Trophoblast cell (in vitro differentiated cells and primary cell): ENCODE measurements at regions not wholly inside any gene's neighbourhood (a gene's known extent, or its start where the extent isn't known, plus 50 kb on each side); places are given as distances from the start of the nearest gene placed in this dataset.

Source experiments
- DNase-seq, 2 donors: peaks; one replicate each; pipeline ENCODE4 v3.0.0-alpha.2; 2016
- H2AFZ ChIP-seq: 2 replicates; pipeline ENCODE4 v1.6.1; 2013; ENCODE audit warnings: low read length, moderate library complexity, mild to moderate bottlenecking; ENCODE audit not compliant: insufficient read depth, poor library complexity
- H2AK5ac ChIP-seq: 2 replicates; pipeline ENCODE4 v1.6.1; 2013; ENCODE audit warnings: mild to moderate bottlenecking, low read length
- H2BK120ac ChIP-seq: 2 replicates; pipeline ENCODE4 v1.6.1; 2013; ENCODE audit warnings: low read length, mild to moderate bottlenecking, moderate library complexity; ENCODE audit not compliant: insufficient read depth, poor library complexity
- H2BK12ac ChIP-seq: 2 replicates; pipeline ENCODE4 v1.6.1; 2013; ENCODE audit warnings: mild to moderate bottlenecking, low read length, moderate library complexity
- H2BK5ac ChIP-seq: 2 replicates; pipeline ENCODE4 v1.6.1; 2013; ENCODE audit warnings: low read length, low read depth, moderate library complexity, mild to moderate bottlenecking; ENCODE audit not compliant: poor library complexity
- H3K14ac ChIP-seq: 2 replicates; pipeline ENCODE4 v1.6.1; 2013; ENCODE audit warnings: mild to moderate bottlenecking, low read length
- H3K18ac ChIP-seq: 2 replicates; pipeline ENCODE4 v1.6.1; 2013; ENCODE audit warnings: mild to moderate bottlenecking, low read length
- H3K23ac ChIP-seq: 2 replicates; pipeline ENCODE4 v1.6.1; 2013; ENCODE audit warnings: low read length
- H3K27ac ChIP-seq: 2 replicates; pipeline ENCODE4 v1.5.1; 2013; ENCODE audit warnings: low read depth, mild to moderate bottlenecking, inconsistent platforms, low read length, moderate library complexity
- H3K27me3 ChIP-seq: 2 replicates; pipeline ENCODE4 v1.6.1; 2013; ENCODE audit warnings: inconsistent platforms, mild to moderate bottlenecking, low read length, moderate library complexity; ENCODE audit not compliant: insufficient read depth
- H3K36me3 ChIP-seq, 2 experiments: 1 replicate in 1 of 2; 2 replicates in 1 of 2; pipeline ENCODE4 v1.6.1; 2013; ENCODE audit warnings: low read length in 2 of 2, mild to moderate bottlenecking in 2 of 2, moderate library complexity in 1 of 2; ENCODE audit not compliant: insufficient read depth in 2 of 2, control insufficient read depth in 1 of 2
- H3K4ac ChIP-seq: 2 replicates; pipeline ENCODE4 v1.6.1; 2013; ENCODE audit warnings: low read depth, mild to moderate bottlenecking, low read length, moderate library complexity
- H3K4me1 ChIP-seq, 2 experiments: 1 replicate in 1 of 2; 2 replicates in 1 of 2; pipeline ENCODE4 v1.6.1; 2013; ENCODE audit warnings: low read length in 2 of 2, mild to moderate bottlenecking in 2 of 2, moderate library complexity in 1 of 2; ENCODE audit not compliant: insufficient read depth in 2 of 2, control insufficient read depth in 1 of 2
- H3K4me2 ChIP-seq: 2 replicates; pipeline ENCODE4 v1.6.1; 2013; ENCODE audit warnings: inconsistent platforms, mild to moderate bottlenecking, low read length, moderate library complexity
- H3K4me3 ChIP-seq: 2 replicates; pipeline ENCODE4 v1.5.1; 2013; ENCODE audit warnings: mild to moderate bottlenecking, low read depth, low read length, inconsistent platforms
- H3K79me1 ChIP-seq: one replicate; pipeline ENCODE4 v1.6.1; 2013; ENCODE audit warnings: low read length
- H3K79me2 ChIP-seq: 2 replicates; pipeline ENCODE4 v1.6.1; 2013; ENCODE audit warnings: low read length, mild to moderate bottlenecking; ENCODE audit not compliant: control insufficient read depth, insufficient read depth, poor library complexity
- H3K9ac ChIP-seq: 2 replicates; pipeline ENCODE4 v1.6.1; 2013; ENCODE audit warnings: mild to moderate bottlenecking, low read length
- H3K9me3 ChIP-seq: 2 replicates; pipeline ENCODE4 v1.6.1; 2013; ENCODE audit warnings: low read depth, mild to moderate bottlenecking, control low read depth, inconsistent platforms, low read length; ENCODE audit not compliant: insufficient read depth
- H4K12ac ChIP-seq: 2 replicates; pipeline ENCODE4 v1.6.1; 2013; ENCODE audit warnings: low read depth, mild to moderate bottlenecking, low read length, moderate library complexity
- H4K8ac ChIP-seq: 2 replicates; pipeline ENCODE4 v1.6.1; 2013; ENCODE audit warnings: low read depth, mild to moderate bottlenecking, low read length, moderate library complexity
- H4K91ac ChIP-seq: one replicate; pipeline ENCODE4 v1.6.1; 2013; ENCODE audit warnings: low read depth, mild to moderate bottlenecking, low read length, moderate library complexity
- WGBS: extraction: QIAGEN DNeasy Blood & Tissue Kit; methylation state at CpG from one replicate; pipeline ENCODE4 v1.1.7; 2013; ENCODE audit warnings: missing lambda C conversion rate; ENCODE audit not compliant: insufficient read length, insufficient coverage; ENCODE audit errors: extremely low coverage; 5-methylcytosine and 5-hydroxymethylcytosine counted together

GRCh38 chr4:111701102-111701501, 444.2 kb upstream of the FAM241A start:
- no peaks in the 10 kb centered on the region for H3K36me3 ChIP-seq
- no peak overlapping the region for H3K9ac ChIP-seq
- no peak overlapping the region for H2AK5ac ChIP-seq
- no peaks in the 10 kb centered on the region for H3K27me3 ChIP-seq
- no peak overlapping the region for H4K12ac ChIP-seq
- no peak overlapping the region for H2BK12ac ChIP-seq
- no peak overlapping the region for H2BK5ac ChIP-seq
- no peak overlapping the region for H3K27ac ChIP-seq
- H2AFZ ChIP-seq, result no peak overlapping the region
- no peak for DNase-seq
- no peak overlapping the region for H4K8ac ChIP-seq
- H4K91ac ChIP-seq, result no peak overlapping the region
- H3K4me1 ChIP-seq, result no peaks in the 10 kb centered on the region
- no peak overlapping the region for H3K4ac ChIP-seq
- no peaks in the 10 kb centered on the region for H3K79me2 ChIP-seq
- H3K9me3 ChIP-seq, result no peaks in the 10 kb centered on the region
- H3K14ac ChIP-seq, result no peak overlapping the region
- no CpG with 5 or more reads among the region's 3 CpGs for WGBS
- H3K4me2 ChIP-seq, result no peak overlapping the region
- no peak overlapping the region for H3K23ac ChIP-seq
- no peak overlapping the region for H3K18ac ChIP-seq
- no peak overlapping the region for H2BK120ac ChIP-seq
- H3K4me3 ChIP-seq, result no peak overlapping the region
- no peaks in the 10 kb centered on the region for H3K79me1 ChIP-seq

GRCh38 chr4:111707491-111707890, 437.8 kb upstream of the FAM241A start:
- no peaks in the 10 kb centered on the region for H3K9me3 ChIP-seq
- H3K79me1 ChIP-seq, result no peaks in the 10 kb centered on the region
- DNase-seq, result no peak
- no peak overlapping the region for H2BK5ac ChIP-seq
- H3K36me3 ChIP-seq, result no peaks in the 10 kb centered on the region
- H3K27me3 ChIP-seq, result no peaks in the 10 kb centered on the region
- H3K18ac ChIP-seq, result no peak overlapping the region
- H2AFZ ChIP-seq, result no peak overlapping the region
- no peak overlapping the region for H3K4me2 ChIP-seq
- no peak overlapping the region for H4K8ac ChIP-seq
- no peaks in the 10 kb centered on the region for H3K79me2 ChIP-seq
- no peak overlapping the region for H3K23ac ChIP-seq
- H2AK5ac ChIP-seq, result no peak overlapping the region
- no peak overlapping the region for H3K14ac ChIP-seq
- H3K4me1 ChIP-seq, result no peaks in the 10 kb centered on the region
- no peak overlapping the region for H3K4me3 ChIP-seq
- no peak overlapping the region for H4K91ac ChIP-seq
- H3K9ac ChIP-seq, result no peak overlapping the region
- H3K27ac ChIP-seq, result no peak overlapping the region
- H2BK12ac ChIP-seq, result no peak overlapping the region
- H3K4ac ChIP-seq, result no peak overlapping the region
- H2BK120ac ChIP-seq, result no peak overlapping the region
- H4K12ac ChIP-seq, result no peak overlapping the region

- Histone ChIP-seq H3K4ac (no peak overlapping the region), H3K9ac (no peak overlapping the region), H3K79me1 (no peaks in the 10 kb centered on the region), H3K27ac (no peak overlapping the region), H3K36me3 (no peaks in the 10 kb centered on the region), H2AK5ac (no peak overlapping the region), H3K4me3 (no peak overlapping the region), H2BK5ac (no peak overlapping the region), H2BK120ac (no peak overlapping the region), H4K12ac (no peak overlapping the region), H3K9me3 (no peaks in the 10 kb centered on the region), H3K18ac (no peak overlapping the region), H3K4me1 (no peaks in the 10 kb centered on the region), H3K79me2 (no peaks in the 10 kb centered on the region), H2BK12ac (no peak overlapping the region), H2AFZ (no peak overlapping the region), H4K8ac (no peak overlapping the region), H4K91ac (no peak overlapping the region), H3K14ac (no peak overlapping the region), H3K27me3 (no peaks in the 10 kb centered on the region), H3K4me2 (no peak overlapping the region), H3K23ac (no peak overlapping the region)
- WGBS, result no CpG with 5 or more reads among the region's 3 CpGs
- DNase-seq, result no peak
These were observed 433.1 kb upstream of the FAM241A start for GRCh38 chr4:111712093-111712677.

- no peak overlapping the region for H2BK120ac ChIP-seq
- H3K79me1 ChIP-seq, result no peaks in the 10 kb centered on the region
- no peaks in the 10 kb centered on the region for H3K36me3 ChIP-seq
- no peak overlapping the region for H3K4me2 ChIP-seq
- no peak overlapping the region for H3K14ac ChIP-seq
- DNase-seq, result no peak
- H2BK5ac ChIP-seq, result no peak overlapping the region
- no peaks in the 10 kb centered on the region for H3K27me3 ChIP-seq
- H2BK12ac ChIP-seq, result no peak overlapping the region
- no peak overlapping the region for H3K27ac ChIP-seq
- no peak overlapping the region for H3K9ac ChIP-seq
- no peaks in the 10 kb centered on the region for H3K4me1 ChIP-seq
- H3K23ac ChIP-seq, result no peak overlapping the region
- H3K79me2 ChIP-seq, result no peaks in the 10 kb centered on the region
- no CpG with 5 or more reads among the region's 3 CpGs for WGBS
- no peak overlapping the region for H3K4me3 ChIP-seq
- H3K18ac ChIP-seq, result no peak overlapping the region
- no peak overlapping the region for H4K91ac ChIP-seq
- no peak overlapping the region for H4K8ac ChIP-seq
- no peaks in the 10 kb centered on the region for H3K9me3 ChIP-seq
- no peak overlapping the region for H4K12ac ChIP-seq
- no peak overlapping the region for H2AFZ ChIP-seq
- no peak overlapping the region for H3K4ac ChIP-seq
- no peak overlapping the region for H2AK5ac ChIP-seq
These were observed 432.0 kb upstream of the FAM241A start for GRCh38 chr4:111713276-111713675.
